Naive B cell (primary cell): ENCODE measurements at regions not wholly inside any gene's neighbourhood (a gene's known extent, or its start where the extent isn't known, plus 50 kb on each side); places are given as distances from the start of the nearest gene placed in this dataset.
A peak's percentile ranks its signal among the peaks of the same experiment; 100 is the strongest.
"Not testable (repeated sequence)": the region's sequence is repeated elsewhere in the genome, so short reads cannot be mapped to it uniquely, and the experiment has no call there.

Experiments used
- ATAC-seq, 2 donors: fragments of 150-1000 bp; cut with Tn5 transposase; 2 replicates each; pipeline ENCODE4 v1.10.0; 2021; ENCODE audit warnings: low read depth in 2 of 2, mild to moderate bottlenecking in 2 of 2, moderate library complexity in 2 of 2
- DNase-seq: peaks from one replicate; pipeline ENCODE4 v3.0.0; 2022
- H3K27ac Mint-ChIP-seq, 6 donors: one replicate each; pipeline ENCODE4 v1.8.0; 2020 to 2022; ENCODE audit warnings: mild to moderate bottlenecking in 6 of 6, mixed read lengths in 6 of 6, moderate library complexity in 5 of 6, inconsistent platforms in 2 of 6
- H3K27me3 Mint-ChIP-seq, 3 donors: one replicate each; pipeline ENCODE4 v1.8.0; 2021 to 2022; ENCODE audit warnings: mixed read lengths in 3 of 3, mild to moderate bottlenecking in 1 of 3
- H3K36me3 Mint-ChIP-seq, 2 donors: one replicate each; pipeline ENCODE4 v1.8.0; 2020 to 2022; ENCODE audit warnings: mixed read lengths in 2 of 2, inconsistent platforms in 1 of 2, mild to moderate bottlenecking in 1 of 2
- H3K4me1 Mint-ChIP-seq, 3 donors: one replicate each; pipeline ENCODE4 v1.8.0; 2020 to 2022; ENCODE audit warnings: mixed read lengths in 3 of 3, inconsistent platforms in 1 of 3, mild to moderate bottlenecking in 1 of 3, moderate library complexity in 1 of 3
- H3K4me3 Mint-ChIP-seq, 8 donors: one replicate each; pipeline ENCODE4 v1.8.0; 2020 to 2022; ENCODE audit warnings: mild to moderate bottlenecking in 8 of 8, mixed read lengths in 8 of 8, moderate library complexity in 8 of 8, inconsistent platforms in 2 of 8
- H3K9me3 Mint-ChIP-seq, 7 donors: one replicate each; pipeline ENCODE4 v1.8.0; 2020 to 2022; ENCODE audit warnings: mixed read lengths in 7 of 7, mild to moderate bottlenecking in 5 of 7, inconsistent platforms in 2 of 7, moderate library complexity in 1 of 7

DNA sequence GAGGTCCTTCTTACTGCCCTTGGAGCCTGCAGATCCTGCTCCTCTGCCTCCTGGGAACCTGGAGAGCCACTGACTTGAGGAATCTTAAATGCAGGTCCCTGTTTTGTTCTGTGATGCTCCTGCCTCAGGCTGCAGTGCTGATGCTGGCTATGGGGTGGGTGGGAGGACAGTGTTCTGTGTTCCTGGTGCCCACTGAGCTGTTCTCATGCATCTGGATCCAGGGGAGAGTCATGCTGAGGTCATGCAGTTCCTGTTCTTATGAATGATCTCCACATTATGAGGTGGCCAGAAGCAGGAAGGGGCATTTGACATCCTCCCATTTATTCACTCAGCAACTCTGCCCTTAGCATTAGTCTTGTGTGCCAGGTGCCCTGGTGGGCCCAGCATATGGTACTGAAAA, 113.5 kb upstream of the KCNJ18 start:
- not testable (repeated sequence) for H3K9me3 Mint-ChIP-seq, DNase-seq, H3K4me3 Mint-ChIP-seq, H3K4me1 Mint-ChIP-seq, H3K36me3 Mint-ChIP-seq, H3K27ac Mint-ChIP-seq, ATAC-seq
- peaks cover 4 to 27% (median 17%) of the 10 kb centered on the region in 3 donors for H3K27me3 Mint-ChIP-seq

DNA sequence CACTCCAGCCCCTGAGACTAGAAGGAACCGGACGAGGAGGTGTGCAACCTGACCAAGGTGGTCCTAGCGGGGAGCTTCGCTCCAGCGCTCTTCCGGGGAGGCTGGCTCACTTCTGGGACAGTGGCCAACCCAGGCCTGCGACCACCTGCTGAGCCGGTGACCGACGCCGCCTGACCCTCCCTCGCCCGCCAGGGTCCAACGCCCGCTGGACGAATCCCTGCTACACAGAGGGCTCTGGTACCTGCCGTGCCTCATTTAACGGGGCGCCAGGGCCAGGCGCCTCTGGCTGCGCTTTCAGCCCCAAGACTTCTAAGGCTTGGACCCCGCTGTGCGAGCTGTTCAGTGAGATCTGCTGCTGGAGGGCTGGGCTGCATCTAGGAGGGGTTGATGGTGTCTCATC, 99.5 kb upstream of the KCNJ18 start:
- no peak for ATAC-seq
- H3K27ac Mint-ChIP-seq, result no peak overlapping the region
- H3K9me3 Mint-ChIP-seq, result peaks cover 0 to 10% (median 0%) of the 10 kb centered on the region in 7 donors

DNA sequence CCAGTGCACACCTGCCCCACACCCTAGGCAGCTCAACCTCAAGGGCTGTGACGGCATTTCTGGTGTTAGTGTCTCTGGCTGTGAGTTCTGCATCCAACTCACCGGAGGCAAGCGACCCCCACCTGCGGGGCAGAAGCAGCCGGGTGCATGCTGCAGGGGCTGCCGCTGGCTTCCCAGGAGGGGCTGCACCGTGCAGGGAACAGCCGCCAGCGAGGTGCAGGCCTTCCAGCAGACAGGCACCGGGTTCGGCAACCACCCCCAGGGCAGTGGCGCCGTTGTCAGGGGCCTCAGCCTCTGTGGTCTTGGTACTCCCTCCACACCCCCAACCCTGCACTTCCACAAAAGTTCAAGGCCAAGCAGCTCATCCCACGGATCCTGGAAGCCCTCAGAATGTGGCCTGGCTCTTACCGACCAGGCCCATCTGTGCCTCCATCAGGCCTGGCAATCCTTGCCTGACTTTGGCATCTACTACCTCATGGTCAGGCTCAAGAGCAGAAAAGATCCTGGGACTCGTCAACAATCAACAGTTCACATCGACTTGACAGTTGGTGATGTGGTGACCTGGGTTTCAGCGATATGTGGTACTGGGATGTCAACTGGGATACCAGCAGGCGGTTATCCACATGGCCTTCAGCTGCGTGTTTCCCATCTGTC, 98.7 kb upstream of the KCNJ18 start:
- H3K4me1 Mint-ChIP-seq, H3K36me3 Mint-ChIP-seq, DNase-seq, H3K9me3 Mint-ChIP-seq, H3K27ac Mint-ChIP-seq, H3K4me3 Mint-ChIP-seq, ATAC-seq: not testable (repeated sequence)
- H3K27me3 Mint-ChIP-seq, result peaks cover 3 to 23% (median 9%) of the 10 kb centered on the region in 3 donors

More for the DNA sequence above, 99.5 kb upstream of the KCNJ18 start:
- no peak overlapping the region for H3K4me3 Mint-ChIP-seq
- peaks cover 3 to 19% (median 8%) of the 10 kb centered on the region in 3 donors for H3K27me3 Mint-ChIP-seq
- no peaks in the 10 kb centered on the region for H3K4me1 Mint-ChIP-seq
- no peaks in the 10 kb centered on the region for H3K36me3 Mint-ChIP-seq
- DNase-seq, result no peak

DNA sequence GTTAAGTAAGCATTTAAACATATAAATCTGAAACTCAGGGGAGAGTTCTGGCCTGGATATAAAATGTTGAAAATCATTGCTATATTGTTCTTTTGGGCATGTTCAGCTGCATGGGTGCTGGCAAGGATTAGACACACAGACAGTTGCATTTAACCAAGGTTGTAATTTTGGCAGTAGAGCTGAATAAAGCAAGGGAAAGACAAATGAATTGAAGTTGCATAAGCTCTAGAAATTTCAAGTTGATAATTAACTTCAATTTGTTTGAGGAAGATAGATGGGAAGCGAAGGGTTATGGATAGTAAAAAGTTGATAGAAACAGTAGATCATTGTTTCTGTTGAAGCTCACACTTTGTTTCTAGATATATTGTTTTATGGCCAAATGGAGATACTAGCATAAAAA, 97.2 kb upstream of the KCNJ18 start:
- peaks cover 0 to 1% (median 0%) of the 10 kb centered on the region in 7 donors for H3K9me3 Mint-ChIP-seq
- peaks cover 3 to 32% (median 16%) of the 10 kb centered on the region in 3 donors for H3K27me3 Mint-ChIP-seq
- H3K27ac Mint-ChIP-seq, result no peak overlapping the region
- DNase-seq, result no peak
- no peaks in the 10 kb centered on the region for H3K36me3 Mint-ChIP-seq
- ATAC-seq, result no peak
- H3K4me3 Mint-ChIP-seq, result no peak overlapping the region
- no peaks in the 10 kb centered on the region for H3K4me1 Mint-ChIP-seq

DNA sequence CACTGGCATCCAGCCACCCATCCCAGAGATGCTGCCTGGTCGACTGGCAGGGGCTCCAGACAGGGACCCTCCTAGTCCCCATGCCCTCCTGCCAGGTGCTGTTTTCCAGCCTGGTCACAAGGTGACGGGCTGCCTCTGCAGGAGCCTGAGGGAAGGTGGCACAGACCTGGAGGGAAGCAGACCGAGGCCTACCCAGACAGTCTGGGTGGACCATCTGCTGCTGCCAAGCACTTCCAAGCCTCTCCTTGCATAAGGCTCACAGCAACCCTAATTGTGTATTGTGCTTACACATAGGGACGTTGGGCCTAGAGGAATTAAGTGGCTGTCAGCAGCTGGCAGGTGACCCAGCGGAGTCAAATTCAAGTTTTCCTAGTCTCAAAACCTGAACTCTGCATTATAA, 90.1 kb upstream of the KCNJ18 start:
- no peaks in the 10 kb centered on the region for H3K36me3 Mint-ChIP-seq
- no peak overlapping the region for H3K27ac Mint-ChIP-seq
- peaks cover 0 to 2% (median 0%) of the 10 kb centered on the region in 7 donors for H3K9me3 Mint-ChIP-seq
- peaks cover 8 to 40% (median 27%) of the 10 kb centered on the region in 3 donors for H3K27me3 Mint-ChIP-seq
- ATAC-seq, result no peak
- no peaks in the 10 kb centered on the region for H3K4me1 Mint-ChIP-seq
- no peak for DNase-seq
- H3K4me3 Mint-ChIP-seq, result no peak overlapping the region

DNA sequence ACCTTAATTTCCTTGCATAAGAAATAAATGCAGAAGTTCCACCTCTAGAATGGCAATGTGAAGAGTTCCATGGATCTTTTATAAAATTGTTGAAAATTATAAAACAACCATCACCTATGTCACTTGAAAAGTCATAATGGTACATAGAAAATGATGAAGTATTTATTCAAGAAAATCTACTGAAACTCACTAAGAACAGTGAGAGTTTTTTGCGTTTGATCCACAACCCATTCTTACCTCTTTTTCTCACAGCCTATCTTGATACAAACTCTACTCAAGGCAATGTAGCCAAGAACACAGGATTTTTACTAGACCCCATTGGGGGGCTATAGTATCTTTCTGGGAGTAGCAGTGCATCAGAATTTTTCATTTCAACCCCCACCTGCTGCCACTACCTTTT, 89.0 kb upstream of the KCNJ18 start:
- H3K4me1 Mint-ChIP-seq, H3K27ac Mint-ChIP-seq, ATAC-seq, H3K4me3 Mint-ChIP-seq, H3K36me3 Mint-ChIP-seq, H3K9me3 Mint-ChIP-seq, DNase-seq: not testable (repeated sequence)
- peaks cover 5 to 39% (median 27%) of the 10 kb centered on the region in 3 donors for H3K27me3 Mint-ChIP-seq

DNA sequence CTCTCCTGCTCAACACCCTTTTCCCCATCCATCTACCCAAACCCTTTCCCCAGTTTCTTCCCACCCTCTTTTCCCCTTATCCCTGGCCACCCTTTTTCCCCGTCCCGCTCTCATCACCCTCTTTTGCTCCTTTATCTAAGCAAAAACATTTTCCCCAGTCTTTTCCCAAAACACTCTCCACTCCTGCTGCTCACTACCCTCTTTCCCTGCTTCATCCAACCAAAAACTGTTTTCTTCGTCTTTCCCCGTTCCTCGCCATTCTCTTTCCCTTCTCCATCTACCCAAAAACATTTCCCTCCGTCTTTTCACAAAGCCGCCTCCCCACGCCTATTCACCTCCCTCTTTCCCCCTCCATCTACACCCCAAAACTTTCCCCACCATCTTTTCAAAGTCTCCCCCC, 80.9 kb upstream of the KCNJ18 start:
- ATAC-seq, DNase-seq, H3K27ac Mint-ChIP-seq, H3K4me3 Mint-ChIP-seq, H3K4me1 Mint-ChIP-seq: not testable (repeated sequence)
- peaks cover 0 to 12% of the 10 kb centered on the region in 2 donors for H3K36me3 Mint-ChIP-seq
- H3K27me3 Mint-ChIP-seq, result peaks cover 8 to 22% (median 14%) of the 10 kb centered on the region in 3 donors
- peaks cover 0 to 12% (median 2%) of the 10 kb centered on the region in 7 donors for H3K9me3 Mint-ChIP-seq

DNA sequence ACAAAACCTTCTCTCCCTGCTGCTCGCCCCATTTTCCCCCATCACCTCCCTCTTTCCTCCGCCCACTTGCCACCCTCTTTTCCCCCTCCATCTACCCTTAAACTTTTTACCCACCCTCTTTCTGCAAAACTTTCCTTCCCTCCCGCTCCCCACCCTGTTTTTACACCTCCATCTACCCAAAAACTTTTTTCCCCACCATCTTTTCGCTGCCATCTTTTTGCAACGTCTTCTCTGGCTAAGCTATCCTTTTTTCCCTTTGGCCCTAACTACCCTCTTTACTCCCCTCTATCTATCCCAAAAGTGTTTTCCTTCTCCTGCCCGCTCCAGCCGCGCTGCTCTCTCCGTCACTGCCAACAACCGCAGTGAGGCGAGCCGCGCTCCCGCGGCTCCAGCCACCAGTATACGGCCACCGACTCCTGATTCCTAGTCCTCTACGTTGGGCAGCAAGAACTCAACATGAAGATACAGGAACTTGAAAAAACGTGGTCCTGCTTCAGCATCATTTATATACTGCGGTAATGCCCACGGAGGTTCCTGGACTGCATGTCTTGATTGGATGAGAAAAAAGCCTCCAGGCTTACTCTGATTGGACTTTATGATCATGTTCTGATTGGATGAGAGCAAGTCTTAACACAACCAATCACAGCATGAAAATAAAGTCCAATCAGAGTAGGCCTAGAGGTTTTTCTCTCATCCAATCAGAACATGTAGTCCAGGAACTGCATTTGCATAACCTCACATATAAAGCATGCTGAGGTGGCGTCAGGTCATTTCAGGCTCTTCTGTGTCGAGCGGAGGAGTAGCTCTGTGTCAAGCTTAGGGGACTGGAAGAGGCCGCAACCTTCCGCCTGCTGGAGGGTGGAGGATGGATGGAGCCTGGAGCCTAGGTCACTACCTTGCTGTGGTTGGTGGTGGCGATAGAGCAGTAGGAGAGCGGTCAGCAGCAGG, 79.9 kb upstream of the KCNJ18 start:
- peaks cover 8 to 22% (median 14%) of the 10 kb centered on the region in 3 donors for H3K27me3 Mint-ChIP-seq
- not testable (repeated sequence) for ATAC-seq, H3K4me3 Mint-ChIP-seq, H3K27ac Mint-ChIP-seq, H3K4me1 Mint-ChIP-seq, DNase-seq
- H3K36me3 Mint-ChIP-seq, result peaks cover 0 to 12% of the 10 kb centered on the region in 2 donors
- peaks cover 0 to 12% (median 2%) of the 10 kb centered on the region in 7 donors for H3K9me3 Mint-ChIP-seq

DNA sequence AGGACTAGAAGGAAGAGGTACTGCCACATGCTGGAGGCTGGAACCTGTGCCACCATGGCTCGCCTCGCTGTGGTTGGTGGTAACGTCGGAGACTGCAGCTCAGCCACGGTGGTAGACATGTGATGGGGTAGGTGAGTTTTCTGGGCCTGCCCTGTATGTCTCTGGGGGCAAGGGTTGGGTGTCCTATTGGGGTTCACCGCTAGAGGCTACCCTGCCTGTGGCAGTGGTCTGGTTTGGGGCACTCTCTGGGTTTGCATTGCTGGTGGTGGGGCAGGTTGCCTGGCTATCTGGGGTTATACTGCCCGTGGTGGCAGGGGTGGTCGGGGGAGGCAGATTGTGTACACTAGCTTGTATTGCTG, 79.3 kb upstream of the KCNJ18 start:
- H3K9me3 Mint-ChIP-seq, result peaks cover 0 to 12% (median 2%) of the 10 kb centered on the region in 7 donors
- DNase-seq (no peak), ATAC-seq (no peak)
- H3K4me3 Mint-ChIP-seq, result peak overlapping the region in 1 of 8 donors; percentile 9
- no peak overlapping the region for H3K27ac Mint-ChIP-seq
- H3K4me1 Mint-ChIP-seq, result no peaks in the 10 kb centered on the region
- peaks cover 8 to 22% (median 14%) of the 10 kb centered on the region in 3 donors for H3K27me3 Mint-ChIP-seq
- peaks cover 0 to 12% of the 10 kb centered on the region in 2 donors for H3K36me3 Mint-ChIP-seq

DNA sequence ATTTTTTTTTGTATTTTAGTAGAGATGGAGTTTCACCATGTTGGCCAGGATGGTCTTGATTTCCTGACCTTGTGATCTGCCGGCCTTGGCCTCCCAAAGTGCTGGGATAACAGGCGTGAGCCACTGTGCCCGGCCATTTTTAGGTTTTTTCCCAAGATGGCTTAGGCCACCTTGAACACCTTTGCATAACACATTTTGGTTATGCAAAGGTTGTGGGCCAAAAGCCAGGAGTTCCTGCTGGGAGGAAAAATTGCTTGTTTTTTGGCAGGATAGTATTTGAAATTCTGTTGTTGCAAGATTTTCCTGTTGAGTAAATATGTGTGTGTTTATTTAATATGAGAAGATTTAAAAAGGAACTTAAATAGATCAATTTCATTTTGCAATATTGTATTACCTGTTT, 65.3 kb upstream of the KCNJ18 start:
- not testable (repeated sequence) for H3K4me3 Mint-ChIP-seq, H3K27me3 Mint-ChIP-seq, H3K4me1 Mint-ChIP-seq, DNase-seq, ATAC-seq, H3K27ac Mint-ChIP-seq, H3K9me3 Mint-ChIP-seq, H3K36me3 Mint-ChIP-seq
